ENCODE measurements at regions not wholly inside any gene's neighbourhood (a gene's known extent, or its start where the extent isn't known, plus 50 kb on each side); places are given as distances from the start of the nearest gene placed in this dataset.

- WGBS (ENCODE audit: insufficient coverage, low coverage, missing lambda C conversion rate): 0% methylated on average over 4 of the region's 4 CpGs
- ChIA-PET CTCF (ENCODE audit: low intra/inter-chr PET ratio) (no interaction called here), POLR2A (no interaction called here)
- Histone ChIP-seq H3K9ac (ENCODE audit: insufficient read depth in 1 of 2, low read depth in 2 of 2, low read length in 2 of 2) (no peak overlapping the region), H3K4me3 (no peak overlapping the region), H3K4me1 (replicated peaks in 1 of 2; ENCODE audit: control insufficient read depth in 2 of 2, insufficient read depth in 2 of 2, low read length in 2 of 2) (no peaks in the 10 kb centered on the region), H3K79me2 (ENCODE audit: control insufficient read depth, insufficient read depth, low read length) (no peaks in the 10 kb centered on the region), H3K4me2 (ENCODE audit: insufficient read depth, low read length) (no peak overlapping the region), H3K27ac (ENCODE audit: extremely low read depth, low read depth, low read length) (no peak overlapping the region), H3K9me3 (replicated peaks; ENCODE audit: control insufficient read depth, insufficient read depth, low read depth, low read length) (no peaks in the 10 kb centered on the region; the same call in 1 of the 2 replicates), H4K20me1 (replicated peaks; ENCODE audit: control insufficient read depth, insufficient read depth, low read length) (no peaks in the 10 kb centered on the region), H3K27me3 (ENCODE audit: control insufficient read depth in 2 of 2, insufficient read depth in 2 of 2, low read length in 2 of 2) (no peaks in the 10 kb centered on the region), H3K9me1 (ENCODE audit: control insufficient read depth, insufficient read depth, low read length) (no peaks in the 10 kb centered on the region), H2AFZ (ENCODE audit: low read depth, low read length) (no peak overlapping the region), H3K36me3 (ENCODE audit: control insufficient read depth, insufficient read depth, low read length) (no peaks in the 10 kb centered on the region)
- ATAC-seq: no peak
- intact Hi-C loops (cut with micrococcal nuclease) (no loop called here), in situ Hi-C loops (cut with MboI) (no loop called here)
- no peak for FAIRE-seq
- no TSS peak for BruUV-seq (replicated peaks)
- DNase-seq (ENCODE audit: extremely low read depth in 1 of 4, low spot score in 3 of 4): no peak
- TF ChIP-seq MTA3 (IDR thresholded peaks at IDR 0.05; ENCODE audit: borderline replicate concordance) (no peak), ZFPM2 (CRISPR knock-in tag; IDR thresholded peaks at IDR 0.05) (no peak), NFRKB (IDR thresholded peaks at IDR 0.05; ENCODE audit: low read depth) (no peak), CBFA2T3 (IDR thresholded peaks at IDR 0.05) (no peak), PCBP2 (IDR thresholded peaks at IDR 0.05; ENCODE audit: low read depth, low read length, poor library complexity, severe bottlenecking) (no peak), FUS (optimal IDR thresholded peaks at IDR 0.05; ENCODE audit: low read depth, low read length) (no peak), POLR2B (IDR thresholded peaks at IDR 0.05; ENCODE audit: low read depth, partially characterized antibody) (no peak), NR2C1 (IDR thresholded peaks at IDR 0.05) (no peak), NR2C1 (tag; IDR thresholded peaks at IDR 0.05) (no peak), IFI16 (CRISPR knock-in tag; IDR thresholded peaks at IDR 0.05) (no peak), RFX7 (CRISPR knock-in tag; IDR thresholded peaks at IDR 0.05) (no peak), SMARCA5 (IDR thresholded peaks at IDR 0.05) (no peak), ZNF436 (CRISPR knock-in tag; IDR thresholded peaks at IDR 0.05) (no peak), KHSRP (IDR thresholded peaks at IDR 0.05) (no peak), KAT2B (IDR thresholded peaks at IDR 0.05; ENCODE audit: low read depth, low read length) (no peak), SMARCB1 (IDR thresholded peaks at IDR 0.05; ENCODE audit: insufficient read length, low read depth) (no peak)
- TF ChIP-seq, protein P1, sequence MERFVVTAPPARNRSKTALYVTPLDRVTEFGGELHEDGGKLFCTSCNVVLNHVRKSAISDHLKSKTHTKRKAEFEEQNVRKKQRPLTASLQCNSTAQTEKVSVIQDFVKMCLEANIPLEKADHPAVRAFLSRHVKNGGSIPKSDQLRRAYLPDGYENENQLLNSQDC (CRISPR knock-in tag; IDR thresholded peaks at IDR 0.05): no peak
- TF ChIP-seq, protein P2, sequence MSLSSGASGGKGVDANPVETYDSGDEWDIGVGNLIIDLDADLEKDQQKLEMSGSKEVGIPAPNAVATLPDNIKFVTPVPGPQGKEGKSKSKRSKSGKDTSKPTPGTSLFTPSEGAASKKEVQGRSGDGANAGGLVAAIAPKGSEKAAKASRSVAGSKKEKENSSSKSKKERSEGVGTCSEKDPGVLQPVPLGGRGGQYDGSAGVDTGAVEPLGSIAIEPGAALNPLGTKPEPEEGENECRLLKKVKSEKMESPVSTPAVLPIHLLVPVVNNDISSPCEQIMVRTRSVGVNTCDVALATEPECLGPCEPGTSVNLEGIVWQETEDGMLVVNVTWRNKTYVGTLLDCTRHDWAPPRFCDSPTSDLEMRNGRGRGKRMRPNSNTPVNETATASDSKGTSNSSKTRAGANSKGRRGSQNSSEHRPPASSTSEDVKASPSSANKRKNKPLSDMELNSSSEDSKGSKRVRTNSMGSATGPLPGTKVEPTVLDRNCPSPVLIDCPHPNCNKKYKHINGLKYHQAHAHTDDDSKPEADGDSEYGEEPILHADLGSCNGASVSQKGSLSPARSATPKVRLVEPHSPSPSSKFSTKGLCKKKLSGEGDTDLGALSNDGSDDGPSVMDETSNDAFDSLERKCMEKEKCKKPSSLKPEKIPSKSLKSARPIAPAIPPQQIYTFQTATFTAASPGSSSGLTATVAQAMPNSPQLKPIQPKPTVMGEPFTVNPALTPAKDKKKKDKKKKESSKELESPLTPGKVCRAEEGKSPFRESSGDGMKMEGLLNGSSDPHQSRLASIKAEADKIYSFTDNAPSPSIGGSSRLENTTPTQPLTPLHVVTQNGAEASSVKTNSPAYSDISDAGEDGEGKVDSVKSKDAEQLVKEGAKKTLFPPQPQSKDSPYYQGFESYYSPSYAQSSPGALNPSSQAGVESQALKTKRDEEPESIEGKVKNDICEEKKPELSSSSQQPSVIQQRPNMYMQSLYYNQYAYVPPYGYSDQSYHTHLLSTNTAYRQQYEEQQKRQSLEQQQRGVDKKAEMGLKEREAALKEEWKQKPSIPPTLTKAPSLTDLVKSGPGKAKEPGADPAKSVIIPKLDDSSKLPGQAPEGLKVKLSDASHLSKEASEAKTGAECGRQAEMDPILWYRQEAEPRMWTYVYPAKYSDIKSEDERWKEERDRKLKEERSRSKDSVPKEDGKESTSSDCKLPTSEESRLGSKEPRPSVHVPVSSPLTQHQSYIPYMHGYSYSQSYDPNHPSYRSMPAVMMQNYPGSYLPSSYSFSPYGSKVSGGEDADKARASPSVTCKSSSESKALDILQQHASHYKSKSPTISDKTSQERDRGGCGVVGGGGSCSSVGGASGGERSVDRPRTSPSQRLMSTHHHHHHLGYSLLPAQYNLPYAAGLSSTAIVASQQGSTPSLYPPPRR (CRISPR knock-in tag; IDR thresholded peaks at IDR 0.05; ENCODE audit: borderline replicate concordance): no peak
- TF ChIP-seq, protein P3, sequence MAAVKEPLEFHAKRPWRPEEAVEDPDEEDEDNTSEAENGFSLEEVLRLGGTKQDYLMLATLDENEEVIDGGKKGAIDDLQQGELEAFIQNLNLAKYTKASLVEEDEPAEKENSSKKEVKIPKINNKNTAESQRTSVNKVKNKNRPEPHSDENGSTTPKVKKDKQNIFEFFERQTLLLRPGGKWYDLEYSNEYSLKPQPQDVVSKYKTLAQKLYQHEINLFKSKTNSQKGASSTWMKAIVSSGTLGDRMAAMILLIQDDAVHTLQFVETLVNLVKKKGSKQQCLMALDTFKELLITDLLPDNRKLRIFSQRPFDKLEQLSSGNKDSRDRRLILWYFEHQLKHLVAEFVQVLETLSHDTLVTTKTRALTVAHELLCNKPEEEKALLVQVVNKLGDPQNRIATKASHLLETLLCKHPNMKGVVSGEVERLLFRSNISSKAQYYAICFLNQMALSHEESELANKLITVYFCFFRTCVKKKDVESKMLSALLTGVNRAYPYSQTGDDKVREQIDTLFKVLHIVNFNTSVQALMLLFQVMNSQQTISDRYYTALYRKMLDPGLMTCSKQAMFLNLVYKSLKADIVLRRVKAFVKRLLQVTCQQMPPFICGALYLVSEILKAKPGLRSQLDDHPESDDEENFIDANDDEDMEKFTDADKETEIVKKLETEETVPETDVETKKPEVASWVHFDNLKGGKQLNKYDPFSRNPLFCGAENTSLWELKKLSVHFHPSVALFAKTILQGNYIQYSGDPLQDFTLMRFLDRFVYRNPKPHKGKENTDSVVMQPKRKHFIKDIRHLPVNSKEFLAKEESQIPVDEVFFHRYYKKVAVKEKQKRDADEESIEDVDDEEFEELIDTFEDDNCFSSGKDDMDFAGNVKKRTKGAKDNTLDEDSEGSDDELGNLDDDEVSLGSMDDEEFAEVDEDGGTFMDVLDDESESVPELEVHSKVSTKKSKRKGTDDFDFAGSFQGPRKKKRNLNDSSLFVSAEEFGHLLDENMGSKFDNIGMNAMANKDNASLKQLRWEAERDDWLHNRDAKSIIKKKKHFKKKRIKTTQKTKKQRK (IDR thresholded peaks at IDR 0.05; ENCODE audit: borderline replicate concordance, low read depth, low read length): no peak
These were observed 767.7 kb downstream of the TSN start for GRCh38 chr2:122523143-122523542.
